Left ventricle myocardium inferior (tissue), 1 donor: ENCODE measurements at regions not wholly inside any gene's neighbourhood (a gene's known extent, or its start where the extent isn't known, plus 50 kb on each side); places are given as distances from the start of the nearest gene placed in this dataset.

Source experiments
- DNase-seq: peaks from one replicate; pipeline ENCODE4 v3.0.0-alpha.2; 2020
- H3K27ac ChIP-seq: fragments of 200-600 bp; replicated peaks from 2 replicates; pipeline ENCODE4 v1.8.0; 2021
- H3K27me3 ChIP-seq: fragments of 200-600 bp; 2 replicates; pipeline ENCODE4 v1.8.0; 2021; ENCODE audit warnings: low read depth
- H3K36me3 ChIP-seq: fragments of 200-600 bp; 2 replicates; pipeline ENCODE4 v1.8.0; 2021
- H3K4me1 ChIP-seq: fragments of 200-600 bp; 2 replicates; pipeline ENCODE4 v1.8.0; 2021
- H3K4me3 ChIP-seq: fragments of 200-600 bp; 2 replicates; pipeline ENCODE4 v1.8.0; 2021; ENCODE audit warnings: mild to moderate bottlenecking, moderate library complexity
- H3K9me3 ChIP-seq: fragments of 200-600 bp; replicated peaks from 2 replicates; pipeline ENCODE4 v1.8.0; 2021
- intact Hi-C: fragments of 100-400 bp; cut with micrococcal nuclease; formaldehyde crosslinking; loops from one replicate; pipeline ENCODE4 v1.11.0; 2022
- TF ChIP-seq, protein P1 (sequence below): fragments of 200-600 bp; IDR thresholded peaks from 2 replicates; pipeline ENCODE4 v1.8.0; 2021; ENCODE audit warnings: antibody characterized with exemption, mild to moderate bottlenecking, borderline replicate concordance
- donor health status: DM: no; HTN: yes; CAD: no; lungs with severe emphysema.

DNA sequence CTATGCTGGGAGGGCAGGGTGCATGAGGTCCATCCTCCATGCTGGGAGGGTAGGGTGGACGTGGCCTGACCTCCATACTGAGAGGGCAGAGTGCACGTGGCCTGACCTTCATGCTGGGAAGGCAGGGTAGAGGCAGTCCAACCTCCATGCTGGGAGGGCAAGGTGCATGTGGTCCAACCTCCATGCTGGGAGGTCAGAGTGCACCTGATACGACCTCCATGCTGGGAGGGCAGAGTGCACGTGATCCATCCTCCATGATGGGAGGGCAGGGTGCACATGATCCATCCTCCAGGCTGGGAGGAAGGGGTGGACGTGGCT lies 622.2 kb downstream of the BRD1 start:
- no peaks in the 10 kb centered on the region for H3K4me1 ChIP-seq
- DNase-seq, result no peak

DNA sequence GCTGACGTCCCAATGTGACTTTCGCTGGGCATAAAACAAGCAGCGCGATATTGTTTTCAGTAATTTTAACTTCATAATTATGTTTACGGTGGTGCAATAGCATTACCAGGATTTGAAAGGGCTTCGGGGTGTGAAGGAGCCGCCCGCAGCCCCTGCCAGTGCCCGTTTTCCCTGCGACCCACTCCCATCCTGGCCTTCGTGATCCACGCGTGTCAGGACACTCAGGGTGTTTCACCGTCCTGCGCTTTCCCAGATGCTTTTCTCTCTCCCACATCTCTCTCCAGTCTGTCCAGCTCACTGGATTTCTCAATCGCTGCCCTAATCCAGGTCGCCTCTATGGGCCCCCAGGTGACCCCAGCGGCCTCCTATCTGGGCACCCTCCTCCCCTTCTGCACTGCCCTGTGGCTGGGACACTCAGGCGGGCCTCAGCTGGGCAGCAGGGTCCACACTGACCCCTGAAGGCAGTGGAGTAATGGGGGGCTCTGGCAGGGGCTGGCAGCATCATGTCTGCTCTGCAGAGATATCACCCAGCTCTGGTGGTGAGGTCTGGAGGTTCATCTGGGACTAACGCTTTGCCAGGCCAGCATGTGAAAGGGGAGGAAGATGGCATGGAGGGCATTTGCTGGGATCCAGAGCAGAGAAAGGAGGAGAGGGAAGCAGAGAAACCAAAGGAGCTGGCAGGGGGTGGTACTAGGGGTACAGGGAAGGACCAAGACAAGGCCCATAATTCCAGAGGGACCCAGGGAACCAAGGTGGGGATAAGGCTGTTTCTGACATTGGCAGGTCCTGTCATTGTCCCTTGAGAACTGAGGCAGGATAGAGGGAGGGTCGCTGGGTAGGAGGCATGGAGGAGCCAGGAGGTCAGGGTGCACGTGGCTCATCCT lies 622.8 kb downstream of the BRD1 start:
- Histone ChIP-seq H3K9me3 (no peaks in the 10 kb centered on the region), H3K36me3 (no peaks in the 10 kb centered on the region), H3K4me3 (no peak overlapping the region), H3K27ac (no peak overlapping the region), H3K4me1 (no peaks in the 10 kb centered on the region), H3K27me3 (peaks cover 69% of the 10 kb centered on the region)
- DNase-seq, result no peak
- intact Hi-C loops, result no loop called here
- TF ChIP-seq, protein P1, sequence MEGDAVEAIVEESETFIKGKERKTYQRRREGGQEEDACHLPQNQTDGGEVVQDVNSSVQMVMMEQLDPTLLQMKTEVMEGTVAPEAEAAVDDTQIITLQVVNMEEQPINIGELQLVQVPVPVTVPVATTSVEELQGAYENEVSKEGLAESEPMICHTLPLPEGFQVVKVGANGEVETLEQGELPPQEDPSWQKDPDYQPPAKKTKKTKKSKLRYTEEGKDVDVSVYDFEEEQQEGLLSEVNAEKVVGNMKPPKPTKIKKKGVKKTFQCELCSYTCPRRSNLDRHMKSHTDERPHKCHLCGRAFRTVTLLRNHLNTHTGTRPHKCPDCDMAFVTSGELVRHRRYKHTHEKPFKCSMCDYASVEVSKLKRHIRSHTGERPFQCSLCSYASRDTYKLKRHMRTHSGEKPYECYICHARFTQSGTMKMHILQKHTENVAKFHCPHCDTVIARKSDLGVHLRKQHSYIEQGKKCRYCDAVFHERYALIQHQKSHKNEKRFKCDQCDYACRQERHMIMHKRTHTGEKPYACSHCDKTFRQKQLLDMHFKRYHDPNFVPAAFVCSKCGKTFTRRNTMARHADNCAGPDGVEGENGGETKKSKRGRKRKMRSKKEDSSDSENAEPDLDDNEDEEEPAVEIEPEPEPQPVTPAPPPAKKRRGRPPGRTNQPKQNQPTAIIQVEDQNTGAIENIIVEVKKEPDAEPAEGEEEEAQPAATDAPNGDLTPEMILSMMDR, result no peak

More for the DNA sequence above, 622.2 kb downstream of the BRD1 start:
- Histone ChIP-seq H3K9me3 (no peaks in the 10 kb centered on the region), H3K27ac (no peak overlapping the region), H3K36me3 (no peaks in the 10 kb centered on the region), H3K27me3 (peaks cover 69% of the 10 kb centered on the region), H3K4me3 (no peak overlapping the region)
- TF ChIP-seq, protein P1, result no peak
- intact Hi-C loops, result no loop called here

DNA sequence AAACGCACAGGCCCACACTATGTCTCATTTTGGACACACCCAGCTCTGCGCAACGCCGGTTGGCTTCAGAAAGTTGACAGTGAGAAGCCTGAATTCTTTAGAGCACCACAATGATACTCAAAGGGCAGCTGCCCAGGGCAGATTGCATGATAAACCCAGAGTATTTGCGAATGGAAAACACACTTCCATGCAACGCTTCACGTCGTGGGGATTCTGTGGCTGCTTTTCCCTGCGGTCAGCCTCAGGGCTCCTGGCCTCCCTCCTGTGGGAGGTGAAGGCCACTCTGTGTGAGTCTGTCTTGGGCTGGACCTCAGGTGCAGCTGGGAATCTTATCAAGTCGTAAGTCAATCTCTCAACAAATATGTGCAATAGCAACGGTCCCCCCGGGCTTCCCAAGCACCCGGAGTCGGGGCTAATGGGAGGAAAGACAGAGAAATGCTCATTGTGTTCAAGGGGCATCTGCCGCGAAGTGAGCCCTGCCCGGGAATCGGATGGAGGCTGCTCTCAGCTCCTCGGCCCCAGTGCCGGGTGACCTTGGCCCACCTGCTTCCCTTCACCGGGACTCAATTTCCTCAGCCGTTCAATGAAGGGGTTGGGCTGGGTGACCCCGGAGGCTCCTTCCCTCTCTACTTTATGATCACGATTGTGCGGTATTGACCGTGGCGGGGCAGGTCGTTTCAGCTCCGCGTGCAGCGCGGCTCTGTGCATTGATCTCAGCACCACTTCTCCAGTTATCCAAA lies 623.6 kb downstream of the BRD1 start:
- H3K36me3 ChIP-seq, result no peaks in the 10 kb centered on the region
- H3K27me3 ChIP-seq, result peaks cover 69% of the 10 kb centered on the region
- no peak overlapping the region for H3K27ac ChIP-seq
- TF ChIP-seq, protein P1, result no peak
- intact Hi-C loops, result no loop called here
- H3K4me3 ChIP-seq, result no peak overlapping the region
- no peaks in the 10 kb centered on the region for H3K9me3 ChIP-seq
- no peaks in the 10 kb centered on the region for H3K4me1 ChIP-seq
- no peak for DNase-seq

DNA sequence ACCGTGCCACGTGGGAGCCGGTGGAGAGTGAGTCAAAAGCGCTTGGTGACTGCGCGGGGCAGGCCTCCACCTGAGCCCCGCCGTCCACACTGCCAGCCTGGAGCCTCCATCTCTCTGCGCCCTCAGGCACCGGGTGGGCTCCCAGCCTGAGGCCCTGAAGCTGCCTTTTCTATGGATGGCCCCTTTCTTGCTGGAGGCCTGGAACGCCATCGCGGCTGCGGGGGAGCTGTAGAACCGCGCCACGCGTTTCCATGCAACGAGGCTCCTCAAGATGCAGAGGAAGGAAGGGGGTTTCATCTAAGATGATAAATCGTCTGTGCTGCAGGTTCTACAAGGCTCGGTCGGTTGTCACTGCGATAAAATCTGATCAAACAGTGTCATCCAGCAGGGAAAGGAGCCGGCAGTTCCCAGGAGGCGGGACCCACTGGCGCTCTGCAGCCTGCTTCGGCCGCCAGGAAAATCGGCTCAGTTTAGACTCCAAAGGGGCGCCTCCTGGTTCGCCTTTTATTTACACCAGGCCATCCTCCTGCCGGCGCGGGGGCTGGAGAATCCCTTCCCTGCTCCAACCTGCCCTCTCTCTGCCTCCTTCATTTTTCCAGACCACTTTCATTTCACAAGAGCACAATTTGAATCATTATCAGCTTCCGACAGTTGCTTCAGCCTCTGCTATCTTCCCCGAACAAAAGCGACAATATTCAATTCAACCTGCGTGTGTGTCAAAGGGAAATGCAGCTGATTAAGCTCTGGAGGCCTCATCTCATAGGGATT lies 624.4 kb downstream of the BRD1 start:
- intact Hi-C loops, result no loop called here
- no peak for DNase-seq
- H3K27ac ChIP-seq, result no peak overlapping the region
- H3K27me3 ChIP-seq, result peaks cover 63% of the 10 kb centered on the region
- no peaks in the 10 kb centered on the region for H3K4me1 ChIP-seq
- H3K9me3 ChIP-seq, result no peaks in the 10 kb centered on the region
- TF ChIP-seq, protein P1, result no peak
- H3K4me3 ChIP-seq, result no peak overlapping the region
- H3K36me3 ChIP-seq, result no peaks in the 10 kb centered on the region

DNA sequence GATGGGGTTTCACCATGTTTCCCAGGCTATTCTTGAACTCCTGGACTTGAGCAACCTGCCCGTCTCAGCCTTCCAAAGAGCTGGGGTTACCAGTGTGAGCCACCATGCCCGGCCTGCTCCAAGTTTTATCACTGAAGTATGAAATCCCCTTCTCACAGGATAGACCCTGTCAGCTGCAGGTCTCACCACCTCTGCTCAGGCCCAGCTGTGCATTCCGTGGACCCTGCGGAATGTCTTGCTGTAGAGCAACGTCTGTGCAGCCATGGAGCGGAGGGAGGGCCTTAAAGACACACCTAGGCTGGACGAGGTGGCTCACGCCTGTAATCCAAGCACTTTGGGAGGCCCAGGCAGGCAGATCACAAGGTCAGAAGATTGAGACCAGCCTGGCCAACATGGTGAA lies 625.4 kb downstream of the BRD1 start:
- no peak for DNase-seq
- H3K36me3 ChIP-seq, result no peaks in the 10 kb centered on the region
- H3K4me3 ChIP-seq, result no peak overlapping the region
- intact Hi-C loops, result no loop called here
- no peaks in the 10 kb centered on the region for H3K9me3 ChIP-seq
- no peak overlapping the region for H3K27ac ChIP-seq
- H3K27me3 ChIP-seq, result peaks cover 65% of the 10 kb centered on the region
- H3K4me1 ChIP-seq, result no peaks in the 10 kb centered on the region
- TF ChIP-seq, protein P1, result no peak
